Activated T-cell treated with anti-CD3 and anti-CD28 coated beads for 48 hours (primary cell): ENCODE measurements at regions not wholly inside any gene's neighbourhood (a gene's known extent, or its start where the extent isn't known, plus 50 kb on each side); places are given as distances from the start of the nearest gene placed in this dataset.

Experiments
- DNase-seq: peaks from one replicate; pipeline ENCODE4 v3.0.0-alpha.2; 2020; ENCODE audit warnings: low read depth

- DNase-seq: no peak
Observed at GRCh38 chr18:72470391-72470790, 73.8 kb downstream of the CBLN2 start.

DNA sequence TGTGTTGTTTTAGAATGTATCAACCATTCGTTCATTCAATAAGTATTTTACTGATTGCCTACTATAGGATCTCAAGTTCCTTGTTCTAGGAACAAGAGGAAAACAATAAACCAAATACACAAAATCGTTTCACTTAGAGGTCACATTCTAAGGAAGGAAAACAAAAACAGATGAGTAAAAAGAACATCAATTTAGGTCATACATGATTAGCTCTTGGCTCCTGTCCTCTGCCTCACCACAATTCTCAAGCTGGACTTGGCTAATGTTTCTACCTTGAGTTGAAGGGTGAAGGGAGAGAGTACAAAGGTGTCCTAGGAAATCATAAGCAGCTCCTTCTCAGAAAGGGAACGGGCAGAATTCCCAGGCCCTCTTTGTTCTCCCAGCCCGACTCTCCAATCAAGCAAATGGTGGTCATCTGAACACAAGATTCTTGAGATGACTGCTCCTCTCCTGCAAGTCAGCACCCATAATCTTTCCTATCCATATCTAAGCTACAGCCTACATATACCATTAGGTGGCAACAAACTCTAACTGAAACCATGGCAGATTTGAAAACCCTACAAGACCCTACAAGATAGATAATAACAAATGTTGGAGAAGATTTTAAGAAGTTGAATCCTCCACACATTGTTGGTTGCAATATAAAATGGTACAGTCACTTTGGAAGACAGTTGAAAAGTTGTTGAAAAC lies 76.0 kb downstream of the CBLN2 start:
- DNase-seq: no peak

DNA sequence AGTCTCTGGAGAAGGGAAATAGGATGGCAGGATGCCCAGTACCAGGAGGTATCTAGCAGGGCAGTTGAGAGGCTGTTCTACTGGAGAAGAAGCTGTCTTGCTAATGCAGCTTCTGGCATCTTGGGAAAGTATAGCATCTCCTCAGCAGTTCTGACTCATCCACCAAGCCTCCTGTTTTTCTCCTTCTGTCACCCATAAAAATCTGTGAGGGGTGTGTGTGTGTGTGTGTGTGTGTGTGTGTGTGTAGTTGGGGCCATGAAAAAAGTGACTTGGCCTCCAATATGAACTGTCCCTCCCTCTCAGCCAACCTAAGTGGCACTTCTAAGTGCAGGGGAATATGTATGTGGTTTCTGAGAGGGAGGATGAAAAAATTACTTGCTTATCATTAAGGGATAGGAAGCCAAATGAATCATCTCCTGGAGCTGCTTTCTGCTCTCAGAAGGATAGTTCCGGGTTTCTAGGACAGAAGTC lies 83.9 kb downstream of the CBLN2 start:
- no peak for DNase-seq

- DNase-seq: no peak
Observed at GRCh38 chr18:72458271-72458670, 85.9 kb downstream of the CBLN2 start.

- DNase-seq: no peak
Observed at GRCh38 chr18:72456802-72457201, 87.3 kb downstream of the CBLN2 start.

GRCh38 chr18:72452328-72452727 lies 91.8 kb downstream of the CBLN2 start:
- DNase-seq: no peak

GRCh38 chr18:72444798-72445155 lies 99.4 kb downstream of the CBLN2 start:
- no peak for DNase-seq

- DNase-seq: no peak
Observed at GRCh38 chr18:72444111-72444797, 99.9 kb downstream of the CBLN2 start.

GRCh38 chr18:72436401-72436800 lies 107.7 kb downstream of the CBLN2 start:
- DNase-seq: no peak

- no peak for DNase-seq
Observed at GRCh38 chr18:72433756-72434155, 110.4 kb downstream of the CBLN2 start.

- no peak for DNase-seq
Observed at GRCh38 chr18:72427721-72428120, 116.4 kb downstream of the CBLN2 start.

GRCh38 chr18:72419914-72420313 lies 124.2 kb downstream of the CBLN2 start:
- no peak for DNase-seq

DNA sequence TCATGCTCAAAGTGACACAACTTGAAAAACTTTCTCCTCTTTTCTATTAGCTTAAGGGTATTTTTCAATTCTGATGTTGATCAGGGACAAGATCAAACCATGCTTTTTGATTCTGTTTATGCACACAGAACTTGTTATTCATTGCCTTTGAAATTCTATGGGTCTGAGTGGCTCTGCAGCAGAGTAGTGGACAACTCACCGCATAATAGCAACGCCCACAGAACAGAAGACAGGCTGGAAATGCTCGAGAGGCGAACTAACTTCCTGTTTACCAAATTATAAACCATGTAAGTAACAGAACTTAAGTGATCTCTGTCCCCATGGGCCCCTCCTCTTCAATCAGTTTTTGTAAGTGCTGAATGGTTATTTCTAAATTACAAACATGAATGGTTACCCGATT lies 131.2 kb downstream of the CBLN2 start:
- no peak for DNase-seq

DNA sequence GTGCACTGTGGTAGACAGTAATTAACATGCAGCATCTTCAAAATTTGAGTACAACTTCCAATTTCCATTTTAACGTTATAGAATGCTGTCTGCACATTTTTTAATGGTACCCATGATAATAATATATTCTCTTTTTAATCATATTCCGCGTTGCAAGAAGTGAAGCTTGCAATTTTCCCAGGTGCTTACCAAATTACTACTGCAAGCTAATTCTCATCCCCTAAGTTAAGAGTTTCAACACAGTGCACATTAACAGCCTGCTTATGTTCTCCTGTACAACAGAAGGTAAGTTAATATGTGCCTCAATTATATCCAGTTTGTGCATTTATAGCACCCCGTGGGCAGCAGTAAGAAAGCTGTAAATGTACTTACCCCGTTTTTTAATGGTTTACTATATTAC lies 132.9 kb downstream of the CBLN2 start:
- DNase-seq: no peak

DNA sequence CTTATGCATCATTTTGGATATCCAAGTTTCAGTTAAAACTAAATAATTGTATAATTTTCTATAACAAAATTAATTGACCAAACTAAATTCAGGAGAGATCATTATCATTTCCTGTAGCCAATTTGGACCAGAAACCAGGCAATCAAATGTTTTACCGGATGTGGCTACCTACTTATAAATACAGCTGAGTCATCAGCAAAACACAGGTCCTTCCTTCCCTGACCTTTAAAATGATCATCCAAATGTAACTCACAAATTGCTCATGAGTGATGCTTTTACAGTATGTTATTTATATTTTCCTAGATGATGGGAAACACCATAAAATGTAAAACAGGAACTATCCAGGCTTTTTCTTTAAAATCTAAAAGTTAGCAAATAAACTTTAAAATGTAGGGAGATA lies 133.7 kb downstream of the CBLN2 start:
- no peak for DNase-seq

- no peak for DNase-seq
Observed at GRCh38 chr18:72409903-72410302, 134.2 kb downstream of the CBLN2 start.

GRCh38 chr18:72407048-72407447 lies 137.1 kb downstream of the CBLN2 start:
- DNase-seq: no peak

GRCh38 chr18:72391951-72392350 lies 152.2 kb downstream of the CBLN2 start:
- DNase-seq: no peak

DNA sequence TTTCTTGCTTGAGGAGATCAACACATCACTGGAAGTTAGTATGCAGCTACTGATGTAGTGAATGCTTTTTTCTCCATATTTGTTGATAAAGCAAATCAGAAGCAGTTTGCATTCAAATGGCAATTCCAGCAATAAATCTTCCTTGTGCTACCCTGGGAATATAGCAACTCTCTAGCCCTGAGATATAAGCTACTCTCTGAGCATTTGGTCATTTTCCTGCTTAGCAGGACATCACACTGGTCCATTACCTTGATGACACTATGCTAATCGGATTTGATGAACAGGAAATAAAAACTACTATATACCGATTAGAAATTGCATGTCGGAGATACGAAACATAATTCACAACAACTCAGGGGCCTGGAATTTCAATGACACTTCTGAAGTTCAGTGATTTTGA lies 152.7 kb downstream of the CBLN2 start:
- no peak for DNase-seq

DNA sequence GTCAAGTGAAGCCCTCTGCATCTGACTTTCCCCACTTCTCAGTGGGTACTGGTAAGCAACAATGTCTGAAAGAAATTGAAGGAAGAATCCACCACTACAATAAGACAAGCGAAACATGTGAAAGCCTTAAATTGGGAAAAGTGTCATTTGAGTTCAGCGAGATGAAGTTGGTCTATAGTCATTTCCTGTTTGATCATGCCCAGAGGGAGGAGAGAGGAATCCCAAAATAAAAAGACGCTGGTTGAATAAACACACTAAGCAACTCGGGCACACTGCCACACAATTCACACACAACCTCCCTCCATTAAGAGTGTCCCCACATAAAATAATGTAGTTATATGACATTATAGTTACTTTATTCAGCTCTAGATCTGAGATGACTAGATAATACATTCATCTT lies 166.1 kb downstream of the CBLN2 start:
- DNase-seq: no peak

GRCh38 chr18:72376256-72376655 lies 167.9 kb downstream of the CBLN2 start:
- no peak for DNase-seq

DNA sequence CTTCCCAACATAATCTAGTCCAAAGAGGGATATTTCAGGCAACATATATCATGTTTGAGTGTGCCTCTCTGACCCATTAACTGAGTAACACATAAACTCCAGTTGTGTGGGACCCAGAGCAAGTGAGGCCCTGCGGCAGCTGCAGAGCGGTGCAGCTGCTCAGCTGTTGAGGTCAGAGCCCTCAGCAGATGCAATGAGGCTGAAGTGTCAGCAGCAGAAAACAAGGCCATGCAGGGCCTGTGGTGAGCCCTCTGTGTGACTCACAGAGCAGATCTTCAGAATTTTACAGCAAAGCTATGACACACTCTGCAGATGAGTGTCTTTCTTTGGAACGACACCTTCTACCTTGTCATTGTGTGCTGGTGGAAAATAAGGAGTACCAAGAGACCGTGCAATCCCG lies 168.5 kb downstream of the CBLN2 start:
- no peak for DNase-seq

DNA sequence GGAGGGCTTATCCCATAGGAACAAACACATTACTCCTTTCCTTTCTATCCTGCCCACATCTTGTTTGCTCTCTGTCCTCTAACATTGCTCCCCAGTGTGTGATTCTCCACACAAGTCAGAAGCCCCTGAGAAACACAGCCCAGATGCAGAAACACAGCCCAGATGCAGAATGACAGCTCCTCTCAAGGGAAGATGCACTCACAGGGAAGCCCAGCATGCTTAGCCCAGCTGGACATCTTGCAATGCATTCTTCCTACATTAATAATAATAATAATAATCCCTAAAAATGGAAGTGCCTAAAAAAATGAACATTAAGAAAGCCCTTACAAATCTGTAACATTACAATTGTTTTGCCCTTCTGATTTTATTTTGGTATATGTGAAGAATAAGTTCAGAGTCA lies 172.1 kb downstream of the CBLN2 start:
- DNase-seq: no peak

- no peak for DNase-seq
Observed at GRCh38 chr18:72368308-72368707, 175.8 kb downstream of the CBLN2 start.
